AG10803 (cell line): ENCODE measurements at regions not wholly inside any gene's neighbourhood (a gene's known extent, or its start where the extent isn't known, plus 50 kb on each side); places are given as distances from the start of the nearest gene placed in this dataset.
A peak's percentile ranks its signal among the peaks of the same experiment; 100 is the strongest.

Experiments
- DNase-seq: peaks from one replicate; pipeline ENCODE4 v3.0.0; 2010; ENCODE audit warnings: low read depth
- H3K4me3 ChIP-seq: 2 replicates; pipeline ENCODE4 v1.5.1; 2011; ENCODE audit warnings: mild to moderate bottlenecking, low read length, control low read depth
- TF ChIP-seq, protein P1 (sequence below): conservative IDR thresholded peaks from 2 replicates; pipeline ENCODE4 v1.5.1; 2011; ENCODE audit warnings: mild to moderate bottlenecking, low read length, control low read depth, inconsistent platforms

DNA sequence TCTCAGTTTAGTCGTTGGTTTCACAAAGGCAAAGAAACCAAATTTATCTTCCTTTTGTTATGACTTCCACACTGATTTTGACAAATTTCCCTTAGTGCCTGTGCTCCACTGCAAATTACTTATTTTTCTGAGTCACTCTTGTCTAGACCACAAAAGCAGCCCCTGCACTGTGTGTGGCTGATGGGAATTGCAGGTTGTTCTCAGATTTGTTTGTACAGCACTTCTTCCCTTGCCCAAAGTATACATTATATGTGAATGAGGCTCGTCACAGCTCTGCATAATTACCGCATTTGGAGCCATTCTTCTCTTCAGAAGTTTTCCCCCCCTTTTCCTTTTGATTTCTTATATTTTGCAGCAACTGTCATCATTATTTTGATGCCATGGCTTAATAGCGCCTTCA lies 354.2 kb upstream of the IL12A start:
- TF ChIP-seq, protein P1, sequence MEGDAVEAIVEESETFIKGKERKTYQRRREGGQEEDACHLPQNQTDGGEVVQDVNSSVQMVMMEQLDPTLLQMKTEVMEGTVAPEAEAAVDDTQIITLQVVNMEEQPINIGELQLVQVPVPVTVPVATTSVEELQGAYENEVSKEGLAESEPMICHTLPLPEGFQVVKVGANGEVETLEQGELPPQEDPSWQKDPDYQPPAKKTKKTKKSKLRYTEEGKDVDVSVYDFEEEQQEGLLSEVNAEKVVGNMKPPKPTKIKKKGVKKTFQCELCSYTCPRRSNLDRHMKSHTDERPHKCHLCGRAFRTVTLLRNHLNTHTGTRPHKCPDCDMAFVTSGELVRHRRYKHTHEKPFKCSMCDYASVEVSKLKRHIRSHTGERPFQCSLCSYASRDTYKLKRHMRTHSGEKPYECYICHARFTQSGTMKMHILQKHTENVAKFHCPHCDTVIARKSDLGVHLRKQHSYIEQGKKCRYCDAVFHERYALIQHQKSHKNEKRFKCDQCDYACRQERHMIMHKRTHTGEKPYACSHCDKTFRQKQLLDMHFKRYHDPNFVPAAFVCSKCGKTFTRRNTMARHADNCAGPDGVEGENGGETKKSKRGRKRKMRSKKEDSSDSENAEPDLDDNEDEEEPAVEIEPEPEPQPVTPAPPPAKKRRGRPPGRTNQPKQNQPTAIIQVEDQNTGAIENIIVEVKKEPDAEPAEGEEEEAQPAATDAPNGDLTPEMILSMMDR: no peak
- H3K4me3 ChIP-seq: no peak overlapping the region
- DNase-seq: peak; percentile 22

- TF ChIP-seq, protein P1: no peak
- H3K4me3 ChIP-seq: no peak overlapping the region
- peak; percentile 21 for DNase-seq
Observed at GRCh38 chr3:159635047-159635641, 353.5 kb upstream of the IL12A start.

DNA sequence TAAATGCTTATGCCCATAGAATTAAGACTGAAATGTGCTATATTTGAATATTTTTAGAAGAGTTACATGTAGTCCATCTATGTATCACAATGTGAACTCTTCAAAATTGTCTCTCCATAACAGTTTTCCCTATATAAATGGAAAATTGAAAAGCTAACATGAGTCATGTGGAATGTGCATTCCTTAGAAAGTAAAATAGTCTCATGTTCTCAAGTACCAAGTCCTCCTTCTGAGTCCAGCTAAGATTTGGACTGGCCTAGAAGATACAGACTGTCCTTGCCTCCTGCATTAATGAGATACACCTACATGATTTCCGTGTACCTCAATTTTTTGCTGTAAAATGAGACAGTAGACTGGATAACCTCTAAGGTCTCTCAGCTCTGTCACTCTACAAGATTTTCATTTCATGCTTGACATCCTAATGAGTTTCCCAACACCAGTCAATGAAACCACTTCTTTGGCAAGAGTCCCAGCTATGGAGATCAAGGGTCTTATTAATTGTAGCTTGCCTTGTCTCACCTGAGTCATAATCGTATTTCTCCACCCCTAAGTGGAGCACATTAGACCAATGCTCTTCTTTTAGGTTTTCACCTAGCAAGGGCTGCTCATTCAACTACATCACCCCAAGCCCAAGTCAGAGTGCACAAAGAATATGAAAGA lies 350.6 kb upstream of the IL12A start:
- peak; percentile 58 for DNase-seq
- TF ChIP-seq, protein P1: no peak
- no peak overlapping the region for H3K4me3 ChIP-seq

GRCh38 chr3:159640225-159640624 lies 348.4 kb upstream of the IL12A start:
- TF ChIP-seq, protein P1: no peak
- no peak overlapping the region for H3K4me3 ChIP-seq
- DNase-seq: no peak

DNA sequence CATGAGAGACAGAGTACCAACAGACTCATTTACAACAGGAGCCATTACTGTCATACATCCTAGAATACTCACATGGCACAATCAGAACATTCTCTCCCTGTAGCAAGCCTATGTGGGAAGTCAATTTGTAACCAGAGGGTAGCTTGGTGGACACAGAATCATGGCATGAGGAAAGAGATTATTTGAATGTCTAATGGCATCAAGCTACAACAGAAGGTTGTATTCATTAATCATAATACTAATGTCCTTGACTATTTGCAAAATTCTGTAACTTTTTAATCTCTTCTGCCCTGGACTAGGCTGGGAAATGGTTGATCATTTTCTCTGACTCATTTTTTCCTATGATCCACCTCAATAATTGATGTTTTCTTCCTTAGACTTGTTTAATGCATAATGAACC lies 345.2 kb upstream of the IL12A start:
- TF ChIP-seq, protein P1: no peak
- no peak for DNase-seq
- no peak overlapping the region for H3K4me3 ChIP-seq

GRCh38 chr3:159645874-159646273 lies 342.8 kb upstream of the IL12A start:
- DNase-seq: peak; percentile 71
- H3K4me3 ChIP-seq: no peak overlapping the region
- TF ChIP-seq, protein P1: no peak

DNA sequence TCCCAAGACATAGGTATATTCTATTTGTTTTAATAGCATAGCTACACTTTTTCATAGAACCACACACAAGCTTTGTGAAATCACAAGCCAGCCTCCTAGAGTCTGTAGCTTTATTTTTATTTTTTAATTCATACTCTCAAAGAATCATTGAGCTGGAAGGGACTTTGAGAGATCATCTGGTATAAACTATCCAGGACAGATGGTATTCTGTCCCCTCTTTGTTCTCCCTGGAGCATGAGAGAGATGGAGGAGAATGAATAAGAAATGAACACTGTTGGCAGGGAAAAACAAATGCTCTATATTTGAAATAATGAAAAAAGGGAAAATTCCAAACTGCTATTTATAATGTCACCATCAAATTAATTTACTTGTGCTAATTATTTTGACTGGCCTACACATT lies 338.7 kb upstream of the IL12A start:
- no peak for DNase-seq
- H3K4me3 ChIP-seq: no peak overlapping the region
- TF ChIP-seq, protein P1: no peak
